ENCODE measurements at regions not wholly inside any gene's neighbourhood (a gene's known extent, or its start where the extent isn't known, plus 50 kb on each side); places are given as distances from the start of the nearest gene placed in this dataset.

GRCh38 chr11:103703437-103703836 is 333.0 kb upstream of the DDI1 start:
- TF ChIP-seq PRDM4 (tag by site-specific recombination; IDR thresholded peaks at IDR 0.05) (no peak), CTCF (tag by site-specific recombination; IDR thresholded peaks at IDR 0.05) (no peak), ZNF223 (tag by site-specific recombination; IDR thresholded peaks at IDR 0.05) (no peak), OSR2 (tag by site-specific recombination; IDR thresholded peaks at IDR 0.05) (no peak), BCL11B (tag by site-specific recombination; IDR thresholded peaks at IDR 0.05; ENCODE audit: low read depth) (no peak), ZNF350 (tag by site-specific recombination; IDR thresholded peaks at IDR 0.05) (no peak), ZNF514 (tag by site-specific recombination; IDR thresholded peaks at IDR 0.05) (no peak), ZBTB8A (tag by site-specific recombination; IDR thresholded peaks at IDR 0.05) (no peak), ZNF623 (tag by site-specific recombination; IDR thresholded peaks at IDR 0.05) (no peak), ZBTB44 (tag by site-specific recombination; IDR thresholded peaks at IDR 0.05) (no peak), ZNF362 (tag by site-specific recombination; IDR thresholded peaks at IDR 0.05) (no peak)

All from HEK293 (cell line).